ENCODE measurements at regions not wholly inside any gene's neighbourhood (a gene's known extent, or its start where the extent isn't known, plus 50 kb on each side); places are given as distances from the start of the nearest gene placed in this dataset.

DNA sequence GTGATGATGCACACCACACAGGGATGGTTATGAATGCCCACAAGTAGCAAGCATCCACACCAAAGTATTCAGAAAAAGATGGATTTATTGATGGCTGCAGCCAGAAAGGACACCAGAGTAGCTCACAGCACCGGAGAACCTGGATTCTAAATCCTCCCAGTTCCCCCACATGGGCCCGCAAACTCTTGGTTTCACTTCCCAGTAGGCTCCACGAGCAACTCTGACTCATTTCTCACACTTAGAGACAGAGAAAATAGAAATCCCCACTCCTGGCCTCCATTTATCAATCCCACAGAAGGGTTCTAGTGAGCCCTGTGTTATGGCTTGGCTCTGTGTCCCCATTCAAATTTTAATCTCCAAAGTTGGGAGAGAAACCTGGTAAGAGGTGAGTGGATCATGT is 426.7 kb upstream of the MYT1L start:
- no peaks in the 10 kb centered on the region for H3K36me3 ChIP-seq
- intact Hi-C loops (cut with DNase I), result no loop called here
- TF ChIP-seq POLR2A (IDR thresholded peaks at IDR 0.05), result no peak
- TF ChIP-seq, protein P1, sequence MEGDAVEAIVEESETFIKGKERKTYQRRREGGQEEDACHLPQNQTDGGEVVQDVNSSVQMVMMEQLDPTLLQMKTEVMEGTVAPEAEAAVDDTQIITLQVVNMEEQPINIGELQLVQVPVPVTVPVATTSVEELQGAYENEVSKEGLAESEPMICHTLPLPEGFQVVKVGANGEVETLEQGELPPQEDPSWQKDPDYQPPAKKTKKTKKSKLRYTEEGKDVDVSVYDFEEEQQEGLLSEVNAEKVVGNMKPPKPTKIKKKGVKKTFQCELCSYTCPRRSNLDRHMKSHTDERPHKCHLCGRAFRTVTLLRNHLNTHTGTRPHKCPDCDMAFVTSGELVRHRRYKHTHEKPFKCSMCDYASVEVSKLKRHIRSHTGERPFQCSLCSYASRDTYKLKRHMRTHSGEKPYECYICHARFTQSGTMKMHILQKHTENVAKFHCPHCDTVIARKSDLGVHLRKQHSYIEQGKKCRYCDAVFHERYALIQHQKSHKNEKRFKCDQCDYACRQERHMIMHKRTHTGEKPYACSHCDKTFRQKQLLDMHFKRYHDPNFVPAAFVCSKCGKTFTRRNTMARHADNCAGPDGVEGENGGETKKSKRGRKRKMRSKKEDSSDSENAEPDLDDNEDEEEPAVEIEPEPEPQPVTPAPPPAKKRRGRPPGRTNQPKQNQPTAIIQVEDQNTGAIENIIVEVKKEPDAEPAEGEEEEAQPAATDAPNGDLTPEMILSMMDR (IDR thresholded peaks at IDR 0.05), result no peak
- peaks cover 0 to 4% (median under 1%) of the 10 kb centered on the region in 3 donors for H3K4me1 ChIP-seq
- peaks cover 0 to 7% (median 0%) of the 10 kb centered on the region in 3 donors for H3K9me3 ChIP-seq
- DNase-seq, result no peak
- H3K4me3 ChIP-seq, result no peak overlapping the region
- 51 to 74% methylated on average over 3 of the region's 3 CpGs for WGBS, 2 donors
- no peak overlapping the region for H3K27ac ChIP-seq
- no peaks in the 10 kb centered on the region for H3K27me3 ChIP-seq

DNA sequence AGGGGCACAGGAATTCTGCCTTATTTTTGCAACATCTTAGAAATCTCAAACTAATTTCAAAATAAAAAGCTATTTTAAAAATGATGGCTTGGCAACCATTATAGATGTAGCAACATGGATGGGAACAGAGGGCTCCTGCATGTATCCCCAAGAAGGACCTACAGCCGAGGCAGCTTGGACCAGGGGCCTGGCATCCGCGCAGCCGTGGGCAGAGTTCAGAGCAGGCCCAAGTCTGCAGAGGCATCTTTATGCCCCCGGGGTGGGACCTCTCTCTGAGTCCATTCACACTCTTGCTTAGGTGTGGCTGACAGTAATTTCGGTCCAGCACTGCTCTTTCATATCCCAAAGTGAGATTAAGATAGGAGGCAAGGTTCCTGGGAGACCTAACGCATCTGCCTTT is 425.8 kb upstream of the MYT1L start:
- no peak for DNase-seq
- intact Hi-C loops (cut with DNase I), result no loop called here
- Histone ChIP-seq H3K4me1 (no peaks in the 10 kb centered on the region), H3K27ac (no peak overlapping the region), H3K36me3 (no peaks in the 10 kb centered on the region), H3K9me3 (peaks cover 0 to 7% (median 0%) of the 10 kb centered on the region in 3 donors), H3K4me3 (no peak overlapping the region), H3K27me3 (no peaks in the 10 kb centered on the region)
- WGBS, 2 donors, result 86 to 87% methylated on average over 6 of the region's 7 CpGs
- no peak for TF ChIP-seq POLR2A (IDR thresholded peaks at IDR 0.05)
- TF ChIP-seq, protein P1 (IDR thresholded peaks at IDR 0.05), result no peak

DNA sequence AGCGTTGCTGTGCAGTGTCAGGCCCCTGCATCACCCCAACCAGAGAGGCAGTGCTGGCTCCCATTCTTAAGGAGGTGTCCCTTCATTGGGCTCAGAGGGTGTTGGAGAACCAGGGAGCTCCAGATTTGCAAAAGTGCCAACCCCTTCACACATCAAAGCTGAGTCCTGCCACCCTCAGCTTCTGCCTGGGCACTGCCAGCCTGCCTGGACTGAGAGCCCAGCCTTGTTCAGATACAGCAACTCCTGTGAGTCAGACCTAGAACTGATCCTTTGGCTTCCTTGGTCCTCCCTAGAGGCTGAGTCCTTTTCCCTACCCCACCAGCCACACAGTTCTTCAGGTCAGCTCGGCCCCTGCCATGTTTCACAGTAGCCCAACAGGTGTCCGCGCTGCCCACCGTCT is 424.9 kb upstream of the MYT1L start:
- H3K27me3 ChIP-seq, result no peaks in the 10 kb centered on the region
- no peaks in the 10 kb centered on the region for H3K4me1 ChIP-seq
- H3K27ac ChIP-seq, result no peak overlapping the region
- no peak for DNase-seq
- no peak for TF ChIP-seq POLR2A (IDR thresholded peaks at IDR 0.05)
- TF ChIP-seq, protein P1 (IDR thresholded peaks at IDR 0.05), result no peak
- no peaks in the 10 kb centered on the region for H3K36me3 ChIP-seq
- intact Hi-C loops (cut with DNase I), result no loop called here
- H3K9me3 ChIP-seq, result peaks cover 0 to 7% (median 0%) of the 10 kb centered on the region in 3 donors
- WGBS, 2 donors, result 89 to 93% methylated on average over 4 to 5 of the region's 5 CpGs
- H3K4me3 ChIP-seq, result no peak overlapping the region

DNA sequence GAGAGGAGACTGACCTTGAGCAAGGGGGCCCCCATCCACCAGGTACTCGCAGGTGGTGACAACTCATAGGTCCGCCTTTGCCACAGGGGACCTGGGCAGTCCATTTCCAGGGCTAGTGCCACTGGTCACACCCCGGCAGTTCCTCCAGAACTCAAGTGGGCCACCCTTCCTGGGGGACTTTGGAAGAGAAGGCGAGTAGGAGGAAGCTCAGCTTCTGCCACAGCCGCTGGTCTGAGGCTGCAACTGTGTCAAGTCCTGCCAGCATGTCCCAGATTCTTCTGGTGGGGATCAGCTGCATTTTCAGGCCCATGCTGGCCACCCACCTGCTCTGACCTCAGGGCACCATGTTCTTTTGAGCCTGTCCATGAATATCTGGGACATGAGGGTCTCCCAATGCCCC is 423.9 kb upstream of the MYT1L start:
- H3K27ac ChIP-seq, result no peak overlapping the region
- DNase-seq, result no peak
- intact Hi-C loops (cut with DNase I), result no loop called here
- H3K27me3 ChIP-seq, result no peaks in the 10 kb centered on the region
- no peaks in the 10 kb centered on the region for H3K36me3 ChIP-seq
- H3K4me1 ChIP-seq, result no peaks in the 10 kb centered on the region
- H3K9me3 ChIP-seq, result peaks cover 0 to 7% (median 0%) of the 10 kb centered on the region in 3 donors
- no peak overlapping the region for H3K4me3 ChIP-seq
- no peak for TF ChIP-seq POLR2A (IDR thresholded peaks at IDR 0.05)
- TF ChIP-seq, protein P1 (IDR thresholded peaks at IDR 0.05), result no peak
- 80 to 89% methylated on average over 1 to 5 of the region's 5 CpGs for WGBS, 2 donors

DNA sequence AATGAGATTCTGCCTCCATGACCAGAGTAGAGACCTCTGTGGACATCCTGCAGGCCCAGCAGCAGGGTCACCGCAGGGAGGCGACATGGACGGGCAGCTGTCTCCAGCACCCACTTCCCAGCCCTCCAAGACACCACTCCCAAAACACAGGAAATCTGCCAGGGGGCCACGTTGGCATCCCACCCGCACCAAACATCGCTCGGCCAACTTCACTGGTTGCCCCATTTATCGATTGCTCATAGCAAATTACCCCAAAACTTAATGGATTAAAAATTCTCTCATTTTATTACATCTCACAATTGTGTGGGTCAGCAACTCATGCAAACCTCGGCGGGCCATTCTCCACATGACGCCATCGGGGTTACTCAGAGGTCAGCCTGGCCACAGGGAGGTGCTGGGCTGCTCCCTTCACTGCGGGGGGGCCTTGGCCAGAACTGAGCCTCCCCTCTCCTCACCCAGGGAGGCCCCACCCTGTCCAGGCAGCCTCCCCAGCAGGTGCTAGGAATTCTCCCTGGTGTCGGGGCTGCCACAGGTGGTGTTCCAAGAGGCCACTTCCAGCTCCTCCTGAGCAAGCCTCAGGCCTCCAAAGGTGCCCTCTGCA is 420.7 kb upstream of the MYT1L start:
- Histone ChIP-seq H3K9me3 (peaks cover 0 to 7% (median 0%) of the 10 kb centered on the region in 3 donors), H3K4me1 (peaks cover 0 to 21% (median 7%) of the 10 kb centered on the region in 3 donors), H3K27me3 (no peaks in the 10 kb centered on the region), H3K27ac (no peak overlapping the region), H3K36me3 (no peaks in the 10 kb centered on the region), H3K4me3 (no peak overlapping the region)
- TF ChIP-seq, protein P1 (IDR thresholded peaks at IDR 0.05), result no peak
- no peak for DNase-seq
- intact Hi-C loops (cut with DNase I), result no loop called here
- 89 to 97% methylated on average over 12 to 13 of the region's 14 CpGs for WGBS, 2 donors
